ENCODE measurements at regions not wholly inside any gene's neighbourhood (a gene's known extent, or its start where the extent isn't known, plus 50 kb on each side); places are given as distances from the start of the nearest gene placed in this dataset.
A peak's percentile ranks its signal among the peaks of the same experiment; 100 is the strongest.

GRCh38 chr2:104404526-104404925, 449.4 kb upstream of the POU3F3 start:
- no peak overlapping the region for H3K4me3 ChIP-seq (ENCODE audit: low read depth, low read length)
- TF ChIP-seq CTCF (conservative IDR thresholded peaks at IDR 0.05; ENCODE audit: low read depth, low read length): no peak
- DNase-seq (ENCODE audit: low read depth): no peak

GRCh38 chr2:104405623-104406022, 448.3 kb upstream of the POU3F3 start:
- no peak for DNase-seq (ENCODE audit: low read depth)
- TF ChIP-seq CTCF (conservative IDR thresholded peaks at IDR 0.05; ENCODE audit: low read depth, low read length): no peak
- H3K4me3 ChIP-seq (ENCODE audit: low read depth, low read length): no peak overlapping the region

- peak; percentile 4 for DNase-seq (ENCODE audit: low read depth)
- H3K4me3 ChIP-seq (ENCODE audit: low read depth, low read length): no peak overlapping the region
- TF ChIP-seq CTCF (conservative IDR thresholded peaks at IDR 0.05; ENCODE audit: low read depth, low read length): no peak
These were observed 447.6 kb upstream of the POU3F3 start for GRCh38 chr2:104406261-104406726.

GRCh38 chr2:104407641-104408040, 446.3 kb upstream of the POU3F3 start:
- DNase-seq (ENCODE audit: low read depth): no peak
- no peak for TF ChIP-seq CTCF (conservative IDR thresholded peaks at IDR 0.05; ENCODE audit: low read depth, low read length)
- H3K4me3 ChIP-seq (ENCODE audit: low read depth, low read length): no peak overlapping the region

GRCh38 chr2:104408266-104408665, 445.6 kb upstream of the POU3F3 start:
- no peak for DNase-seq (ENCODE audit: low read depth)
- TF ChIP-seq CTCF (conservative IDR thresholded peaks at IDR 0.05; ENCODE audit: low read depth, low read length): no peak
- no peak overlapping the region for H3K4me3 ChIP-seq (ENCODE audit: low read depth, low read length)

- no peak overlapping the region for H3K4me3 ChIP-seq (ENCODE audit: low read depth, low read length)
- no peak for DNase-seq (ENCODE audit: low read depth)
- no peak for TF ChIP-seq CTCF (conservative IDR thresholded peaks at IDR 0.05; ENCODE audit: low read depth, low read length)
These were observed 443.8 kb upstream of the POU3F3 start for GRCh38 chr2:104410136-104410535.

- no peak overlapping the region for H3K4me3 ChIP-seq (ENCODE audit: low read depth, low read length)
- DNase-seq (ENCODE audit: low read depth): peak; percentile 6
- peak; percentile 45 for TF ChIP-seq CTCF (conservative IDR thresholded peaks at IDR 0.05; ENCODE audit: low read depth, low read length)
These were observed 441.5 kb upstream of the POU3F3 start for GRCh38 chr2:104412384-104412783.

Measured in choroid plexus epithelial cell (primary cell).